ENCODE measurements at regions not wholly inside any gene's neighbourhood (a gene's known extent, or its start where the extent isn't known, plus 50 kb on each side); places are given as distances from the start of the nearest gene placed in this dataset.

GRCh38 chrX:33784548-33784947 lies 347.6 kb downstream of the FAM47A start:
- TF ChIP-seq CTCF (IDR thresholded peaks at IDR 0.05; ENCODE audit: borderline replicate concordance, control extremely low read depth, extremely low read depth, insufficient read depth, missing control alignments) = no peak
- no peak for DNase-seq (ENCODE audit: low spot score)
- in situ Hi-C loops (cut with MboI; ENCODE audit: low sequenced_read_pairs, unreplicated experiment) = no loop called here

- TF ChIP-seq CTCF (IDR thresholded peaks at IDR 0.05; ENCODE audit: borderline replicate concordance, control extremely low read depth, extremely low read depth, insufficient read depth, missing control alignments) = no peak
- no peak for DNase-seq (ENCODE audit: low spot score)
Observed at GRCh38 chrX:33741807-33742206, 390.3 kb downstream of the FAM47A start.

GRCh38 chrX:33735182-33735581 lies 396.9 kb downstream of the FAM47A start:
- in situ Hi-C loops (cut with MboI; ENCODE audit: low sequenced_read_pairs, unreplicated experiment) = no loop called here
- DNase-seq (ENCODE audit: low spot score) = no peak
- no peak for TF ChIP-seq CTCF (IDR thresholded peaks at IDR 0.05; ENCODE audit: borderline replicate concordance, control extremely low read depth, extremely low read depth, insufficient read depth, missing control alignments)

More at GRCh38 chrX:33741807-33742206, 390.3 kb downstream of the FAM47A start:
- in situ Hi-C loops (cut with MboI; ENCODE audit: low sequenced_read_pairs, unreplicated experiment) = no loop called here

- DNase-seq (ENCODE audit: low spot score) = no peak
- in situ Hi-C loops (cut with MboI; ENCODE audit: low sequenced_read_pairs, unreplicated experiment) = no loop called here
- TF ChIP-seq CTCF (IDR thresholded peaks at IDR 0.05; ENCODE audit: borderline replicate concordance, control extremely low read depth, extremely low read depth, insufficient read depth, missing control alignments) = no peak
Observed at GRCh38 chrX:33726281-33727160, 405.6 kb downstream of the FAM47A start.

GRCh38 chrX:33725535-33726210 lies 406.4 kb downstream of the FAM47A start:
- DNase-seq (ENCODE audit: low spot score) = peak; percentile 4
- in situ Hi-C loops (cut with MboI; ENCODE audit: low sequenced_read_pairs, unreplicated experiment) = no loop called here
- no peak for TF ChIP-seq CTCF (IDR thresholded peaks at IDR 0.05; ENCODE audit: borderline replicate concordance, control extremely low read depth, extremely low read depth, insufficient read depth, missing control alignments)

GRCh38 chrX:33721927-33722326 lies 410.2 kb downstream of the FAM47A start:
- TF ChIP-seq CTCF (IDR thresholded peaks at IDR 0.05; ENCODE audit: borderline replicate concordance, control extremely low read depth, extremely low read depth, insufficient read depth, missing control alignments) = no peak
- in situ Hi-C loops (cut with MboI; ENCODE audit: low sequenced_read_pairs, unreplicated experiment) = no loop called here
- DNase-seq (ENCODE audit: low spot score) = no peak

Measured in GM13976 (cell line).